Loucy (cell line): ENCODE measurements at regions not wholly inside any gene's neighbourhood (a gene's known extent, or its start where the extent isn't known, plus 50 kb on each side); places are given as distances from the start of the nearest gene placed in this dataset.
"Not testable (repeated sequence)": the region's sequence is repeated elsewhere in the genome, so short reads cannot be mapped to it uniquely, and the experiment has no call there.

Experiments
- H2AFZ ChIP-seq: fragments of 200-600 bp; sonication (generic); 2 replicates; pipeline ENCODE4 v1.6.0; 2016; ENCODE audit warnings: antibody characterized with exemption, mild to moderate bottlenecking, low read length, moderate library complexity
- H3F3A ChIP-seq: fragments of 200-600 bp; 2 replicates; pipeline ENCODE4 v1.6.0; 2016; ENCODE audit warnings: antibody characterized with exemption, low read depth, mild to moderate bottlenecking
- H3K27me3 ChIP-seq: fragments of 200-600 bp; sonication (generic); 2 replicates; pipeline ENCODE4 v1.6.1; 2014; ENCODE audit warnings: low read length, mild to moderate bottlenecking; ENCODE audit not compliant: insufficient read depth, poor library complexity, severe bottlenecking
- H3K36me3 ChIP-seq: fragments of 200-600 bp; sonication (generic); 2 replicates; pipeline ENCODE4 v1.6.1; 2016; ENCODE audit warnings: low read length; ENCODE audit not compliant: insufficient read depth
- H3K4me1 ChIP-seq: fragments of 200-600 bp; sonication (generic); 2 replicates; pipeline ENCODE4 v1.5.1; 2014; ENCODE audit warnings: low read length, mild to moderate bottlenecking; ENCODE audit not compliant: insufficient read depth, poor library complexity, severe bottlenecking
- H3K4me2 ChIP-seq: fragments of 200-600 bp; sonication (generic); 2 replicates; pipeline ENCODE4 v1.6.0; 2014; ENCODE audit warnings: antibody characterized with exemption, low read length, low read depth, mild to moderate bottlenecking; ENCODE audit not compliant: poor library complexity, severe bottlenecking
- H3K4me3 ChIP-seq: fragments of 200-600 bp; sonication (generic); 2 replicates; pipeline ENCODE4 v1.5.1; 2014; ENCODE audit warnings: low read length, mild to moderate bottlenecking, mixed read lengths; ENCODE audit not compliant: poor library complexity, severe bottlenecking
- H3K79me2 ChIP-seq: fragments of 200-600 bp; sonication (generic); 2 replicates; pipeline ENCODE4 v1.6.1; 2014; ENCODE audit warnings: low read length; ENCODE audit not compliant: insufficient read depth
- H3K9ac ChIP-seq: fragments of 200-600 bp; sonication (generic); 2 replicates; pipeline ENCODE4 v1.6.0; 2014; ENCODE audit warnings: mild to moderate bottlenecking, low read depth, low read length, moderate library complexity; ENCODE audit not compliant: poor library complexity, severe bottlenecking
- H3K9me2 ChIP-seq: fragments of 200-600 bp; sonication (generic); replicated peaks from 2 replicates; pipeline ENCODE4 v1.6.1; 2016; ENCODE audit warnings: low read depth, low read length, mixed read lengths
- H3K9me3 ChIP-seq: fragments of 200-600 bp; sonication (generic); 2 replicates; pipeline ENCODE4 v1.6.1; 2014; ENCODE audit warnings: mild to moderate bottlenecking, antibody characterized with exemption, low read length, low read depth; ENCODE audit not compliant: insufficient read depth
- H4K20me1 ChIP-seq: fragments of 200-600 bp; sonication (generic); 2 replicates; pipeline ENCODE4 v1.6.0; 2014; ENCODE audit warnings: antibody characterized with exemption, low read length, mild to moderate bottlenecking; ENCODE audit not compliant: insufficient read depth, poor library complexity, severe bottlenecking
- EZH2phosphoT487 ChIP-seq: fragments of 200-600 bp; IDR thresholded peaks from 2 replicates; pipeline ENCODE4 v1.6.1; 2018; ENCODE audit warnings: antibody characterized with exemption, mild to moderate bottlenecking, moderate library complexity, borderline replicate concordance
- TF ChIP-seq, protein P1 (sequence below): fragments of 200-600 bp; sonication (generic); conservative IDR thresholded peaks from 2 replicates; pipeline ENCODE4 v1.5.1; 2014; ENCODE audit warnings: mild to moderate bottlenecking, antibody characterized with exemption, low read length

DNA sequence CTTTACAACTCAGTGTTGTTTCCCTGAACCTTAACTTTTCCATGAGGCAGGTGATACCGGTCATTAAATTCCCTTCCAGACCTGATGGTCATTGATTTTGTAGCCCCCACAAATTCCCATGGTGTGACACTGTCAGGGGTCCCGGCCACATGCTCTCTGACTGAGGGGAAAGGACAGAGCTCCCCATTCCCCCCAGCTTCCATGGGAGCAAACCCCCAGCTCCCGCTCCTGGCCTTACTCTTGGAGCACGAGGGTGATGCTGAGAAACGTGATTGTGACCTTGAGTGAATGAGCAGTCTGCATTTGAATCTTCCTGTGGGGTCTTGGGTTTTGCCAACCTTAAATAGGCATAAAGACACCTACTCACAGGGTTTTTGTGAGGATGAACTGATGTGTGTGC lies 366.8 kb downstream of the RPS6KC1 start:
- no peaks in the 10 kb centered on the region for H3K9me3 ChIP-seq
- H3K4me3 ChIP-seq = no peak overlapping the region
- H3K9me2 ChIP-seq = no peaks in the 10 kb centered on the region
- H3K79me2 ChIP-seq = no peaks in the 10 kb centered on the region
- TF ChIP-seq, protein P1, sequence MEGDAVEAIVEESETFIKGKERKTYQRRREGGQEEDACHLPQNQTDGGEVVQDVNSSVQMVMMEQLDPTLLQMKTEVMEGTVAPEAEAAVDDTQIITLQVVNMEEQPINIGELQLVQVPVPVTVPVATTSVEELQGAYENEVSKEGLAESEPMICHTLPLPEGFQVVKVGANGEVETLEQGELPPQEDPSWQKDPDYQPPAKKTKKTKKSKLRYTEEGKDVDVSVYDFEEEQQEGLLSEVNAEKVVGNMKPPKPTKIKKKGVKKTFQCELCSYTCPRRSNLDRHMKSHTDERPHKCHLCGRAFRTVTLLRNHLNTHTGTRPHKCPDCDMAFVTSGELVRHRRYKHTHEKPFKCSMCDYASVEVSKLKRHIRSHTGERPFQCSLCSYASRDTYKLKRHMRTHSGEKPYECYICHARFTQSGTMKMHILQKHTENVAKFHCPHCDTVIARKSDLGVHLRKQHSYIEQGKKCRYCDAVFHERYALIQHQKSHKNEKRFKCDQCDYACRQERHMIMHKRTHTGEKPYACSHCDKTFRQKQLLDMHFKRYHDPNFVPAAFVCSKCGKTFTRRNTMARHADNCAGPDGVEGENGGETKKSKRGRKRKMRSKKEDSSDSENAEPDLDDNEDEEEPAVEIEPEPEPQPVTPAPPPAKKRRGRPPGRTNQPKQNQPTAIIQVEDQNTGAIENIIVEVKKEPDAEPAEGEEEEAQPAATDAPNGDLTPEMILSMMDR = no peak
- TF ChIP-seq EZH2phosphoT487 = no peak
- no peaks in the 10 kb centered on the region for H3K27me3 ChIP-seq
- H4K20me1 ChIP-seq = no peaks in the 10 kb centered on the region
- H3F3A ChIP-seq = no peaks in the 10 kb centered on the region
- H3K4me2 ChIP-seq = no peak overlapping the region
- H3K9ac ChIP-seq = no peak overlapping the region
- H3K36me3 ChIP-seq = no peaks in the 10 kb centered on the region
- H2AFZ ChIP-seq = no peak overlapping the region
- no peaks in the 10 kb centered on the region for H3K4me1 ChIP-seq

- no peaks in the 10 kb centered on the region for H3K79me2 ChIP-seq
- no peak overlapping the region for H3K4me2 ChIP-seq
- no peaks in the 10 kb centered on the region for H3F3A ChIP-seq
- H4K20me1 ChIP-seq = no peaks in the 10 kb centered on the region
- TF ChIP-seq EZH2phosphoT487 = no peak
- TF ChIP-seq, protein P1 = no peak
- H3K4me3 ChIP-seq = no peak overlapping the region
- H3K9me3 ChIP-seq = no peaks in the 10 kb centered on the region
- H3K27me3 ChIP-seq = no peaks in the 10 kb centered on the region
- H2AFZ ChIP-seq = no peak overlapping the region
- H3K9me2 ChIP-seq = no peaks in the 10 kb centered on the region
- no peaks in the 10 kb centered on the region for H3K36me3 ChIP-seq
- H3K4me1 ChIP-seq = no peaks in the 10 kb centered on the region
- no peak overlapping the region for H3K9ac ChIP-seq
These were observed 367.4 kb downstream of the RPS6KC1 start for GRCh38 chr1:213418268-213419071.

- Histone ChIP-seq H3K4me3 (no peak overlapping the region), H3F3A (no peaks in the 10 kb centered on the region), H4K20me1 (no peaks in the 10 kb centered on the region), H3K79me2 (no peaks in the 10 kb centered on the region), H3K9ac (no peak overlapping the region), H3K4me1 (no peaks in the 10 kb centered on the region), H2AFZ (no peak overlapping the region), H3K9me2 (no peaks in the 10 kb centered on the region), H3K36me3 (no peaks in the 10 kb centered on the region), H3K4me2 (no peak overlapping the region), H3K9me3 (no peaks in the 10 kb centered on the region), H3K27me3 (no peaks in the 10 kb centered on the region)
- no peak for TF ChIP-seq EZH2phosphoT487
- TF ChIP-seq, protein P1 = no peak
These were observed 368.5 kb downstream of the RPS6KC1 start for GRCh38 chr1:213419401-213420030.

GRCh38 chr1:213421178-213421577 lies 370.1 kb downstream of the RPS6KC1 start:
- H3K36me3 ChIP-seq, H3K79me2 ChIP-seq, H2AFZ ChIP-seq, H3F3A ChIP-seq, H3K27me3 ChIP-seq, H4K20me1 ChIP-seq, H3K4me3 ChIP-seq, H3K4me1 ChIP-seq, H3K4me2 ChIP-seq, H3K9ac ChIP-seq, H3K9me2 ChIP-seq, H3K9me3 ChIP-seq: not testable (repeated sequence)
